Limb (tissue), 2 donors: ENCODE measurements at regions not wholly inside any gene's neighbourhood (a gene's known extent, or its start where the extent isn't known, plus 50 kb on each side); places are given as distances from the start of the nearest gene placed in this dataset.

Experiments used
- DNase-seq, 2 donors: peaks; one replicate each; pipeline ENCODE4 v3.0.0-alpha.2; 2016; ENCODE audit errors: extremely low spot score in 2 of 2

DNA sequence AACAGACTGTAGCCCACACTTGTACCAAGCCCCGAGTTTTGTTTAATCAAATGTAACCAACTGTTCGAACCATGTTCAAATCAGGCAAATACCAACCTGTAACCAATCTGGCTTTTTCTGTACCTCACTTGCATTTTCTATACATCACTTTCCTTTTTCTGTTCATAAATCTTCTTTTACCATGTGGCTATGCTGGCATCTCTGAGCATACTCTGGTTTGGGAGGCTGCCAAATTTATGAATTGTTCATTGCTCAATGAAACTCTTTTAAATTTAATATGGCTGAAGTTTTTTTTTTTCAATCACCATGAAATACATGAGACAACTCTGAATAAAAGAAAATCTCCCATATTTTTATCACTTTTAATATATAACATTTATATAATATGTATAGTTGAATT, 256.1 kb downstream of the SLITRK6 start:
- DNase-seq, result no peak

DNA sequence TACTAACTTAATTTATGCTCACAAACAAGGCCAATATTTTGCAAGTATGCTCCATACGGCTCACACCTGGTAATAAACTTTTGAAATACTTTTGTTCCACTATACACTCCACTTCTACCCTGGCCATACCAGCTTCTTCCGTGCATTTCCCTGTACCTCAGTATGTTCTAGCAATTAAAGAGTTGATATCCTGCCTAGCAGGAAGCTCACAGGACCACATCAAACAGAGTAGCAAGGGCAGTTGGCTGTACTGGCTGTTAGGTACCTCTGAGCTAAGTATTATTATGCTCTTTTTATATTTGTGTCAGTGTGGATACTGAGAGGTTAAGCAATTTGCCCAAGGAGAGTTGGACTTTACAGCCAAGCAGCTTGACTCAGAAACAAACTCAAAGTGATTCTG, 257.7 kb downstream of the SLITRK6 start:
- no peak for DNase-seq

DNA sequence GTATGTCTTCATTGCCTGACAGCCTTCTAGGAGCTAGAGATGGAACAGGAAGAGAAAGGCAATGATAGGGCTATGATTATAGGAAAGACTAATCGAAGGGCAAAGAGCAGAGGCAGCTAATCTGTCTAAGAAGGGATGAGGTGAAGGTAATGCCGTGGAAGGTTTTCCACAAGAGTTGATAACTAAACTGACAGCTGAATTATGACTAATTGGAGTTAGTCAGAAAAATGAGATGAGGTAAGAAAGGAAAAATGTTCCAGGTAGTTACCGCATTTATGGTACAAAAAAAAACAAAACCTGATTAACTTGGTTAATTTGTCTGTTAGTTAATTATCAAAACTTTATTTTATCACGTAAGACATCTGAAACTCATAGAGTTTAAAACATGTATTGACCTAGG, 260.3 kb downstream of the SLITRK6 start:
- no peak for DNase-seq

DNA sequence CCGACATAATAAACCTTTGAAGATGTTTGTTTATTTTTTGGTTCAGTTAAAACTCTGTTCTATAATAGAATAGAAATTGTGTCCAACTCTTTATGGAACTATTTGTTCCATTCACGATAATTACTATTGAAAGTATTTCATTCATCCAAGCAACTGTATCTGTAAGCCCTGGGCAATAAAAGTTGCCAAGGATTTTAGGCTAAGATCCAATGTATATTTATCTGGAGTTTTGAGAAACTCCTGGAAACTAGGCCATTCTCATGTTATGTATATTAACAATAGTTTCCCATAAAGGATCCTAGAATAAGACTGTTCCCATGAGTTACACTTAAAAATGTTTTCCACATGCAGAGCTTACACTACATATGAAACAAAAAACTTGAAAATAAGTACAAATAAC, 261.6 kb downstream of the SLITRK6 start:
- DNase-seq, result peak in 1 of 2 donors; percentile 68

DNA sequence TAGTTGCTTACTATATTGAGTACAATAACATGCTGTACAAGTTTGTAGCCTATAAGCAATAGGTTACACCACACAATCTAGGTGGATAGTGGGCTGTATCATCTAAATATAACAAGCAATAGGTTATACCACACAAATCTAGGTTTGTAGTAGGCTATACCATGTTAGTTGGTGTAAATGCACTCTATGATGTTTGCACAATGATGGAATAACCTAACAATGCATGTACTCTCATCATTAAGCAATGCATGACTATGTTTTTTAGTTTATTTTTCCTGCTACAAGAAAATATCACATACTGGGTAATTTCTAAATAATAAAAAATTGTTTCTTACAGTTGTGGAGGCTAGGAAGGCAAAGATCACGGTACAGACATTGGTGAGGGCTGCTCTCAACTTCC, 262.5 kb downstream of the SLITRK6 start:
- DNase-seq, result no peak

DNA sequence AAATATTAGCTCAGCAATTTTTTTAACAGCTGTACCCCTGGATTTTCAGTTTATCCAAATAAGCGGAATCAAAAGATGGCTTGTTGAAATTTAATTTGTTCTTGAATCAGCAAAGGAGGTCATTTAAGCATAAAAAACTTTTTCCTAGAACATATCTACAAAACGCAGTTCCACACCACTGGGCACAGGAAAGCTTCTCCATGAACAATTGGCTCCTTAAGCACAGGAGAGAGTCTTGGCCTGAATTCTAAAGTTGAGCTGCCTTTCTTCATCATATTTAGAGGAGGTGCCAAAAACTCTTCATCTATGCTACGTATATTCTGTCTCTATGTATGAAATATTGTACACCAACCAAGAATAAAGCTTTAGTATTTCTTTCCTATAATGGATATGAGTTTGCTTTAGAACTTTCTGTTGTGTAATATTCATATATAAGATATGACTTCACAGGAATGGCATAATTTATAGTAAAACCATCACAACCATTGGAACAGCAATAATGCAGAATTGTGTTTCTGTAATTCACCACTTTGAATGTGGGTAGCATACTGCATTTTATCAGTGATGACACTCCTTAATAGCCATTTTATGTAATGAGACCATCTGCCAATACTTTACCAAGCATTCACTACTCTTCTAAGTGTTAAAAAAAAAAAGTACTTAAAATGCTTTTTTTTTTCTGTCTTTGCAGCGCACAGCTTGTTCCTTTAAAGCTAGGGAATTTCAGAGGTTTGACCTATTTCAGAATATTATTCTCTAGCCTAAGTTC, 263.7 kb downstream of the SLITRK6 start:
- DNase-seq, result no peak

DNA sequence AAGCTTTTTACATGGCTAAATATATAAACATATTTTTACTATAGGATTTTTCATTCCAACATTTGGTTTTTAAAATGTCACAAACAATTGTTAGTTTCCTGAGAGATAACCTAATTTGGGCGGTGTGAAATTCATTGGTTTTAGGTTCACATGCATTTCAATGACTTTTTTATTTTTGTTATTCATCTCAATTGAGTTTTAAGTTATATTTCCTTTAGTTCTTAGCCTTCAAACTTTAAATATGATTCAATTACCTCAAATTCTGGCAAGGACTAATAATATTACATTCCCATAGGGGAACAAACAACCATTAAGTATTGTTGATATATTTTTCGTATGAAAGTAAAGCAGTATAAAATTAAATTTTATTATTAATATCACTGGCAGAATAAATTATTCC, 265.3 kb downstream of the SLITRK6 start:
- no peak for DNase-seq

DNA sequence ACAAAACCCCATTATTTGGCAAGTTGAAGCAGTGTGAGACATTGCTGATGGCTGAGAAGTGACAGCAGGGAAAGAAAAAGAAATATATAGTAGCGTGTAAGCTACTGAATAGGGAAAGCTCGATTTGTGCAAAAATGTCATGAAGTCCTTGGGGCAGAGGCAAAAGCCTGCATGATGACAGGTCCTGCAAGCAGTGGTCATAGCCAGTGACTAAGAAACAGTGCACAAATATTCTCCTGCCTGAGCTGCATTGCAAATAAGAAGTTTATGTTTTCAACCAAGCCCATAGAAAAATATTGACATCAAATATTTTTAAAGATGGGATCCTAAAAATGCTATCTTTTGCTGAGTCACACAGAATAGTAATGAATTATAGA, 270.0 kb downstream of the SLITRK6 start:
- DNase-seq, result no peak

DNA sequence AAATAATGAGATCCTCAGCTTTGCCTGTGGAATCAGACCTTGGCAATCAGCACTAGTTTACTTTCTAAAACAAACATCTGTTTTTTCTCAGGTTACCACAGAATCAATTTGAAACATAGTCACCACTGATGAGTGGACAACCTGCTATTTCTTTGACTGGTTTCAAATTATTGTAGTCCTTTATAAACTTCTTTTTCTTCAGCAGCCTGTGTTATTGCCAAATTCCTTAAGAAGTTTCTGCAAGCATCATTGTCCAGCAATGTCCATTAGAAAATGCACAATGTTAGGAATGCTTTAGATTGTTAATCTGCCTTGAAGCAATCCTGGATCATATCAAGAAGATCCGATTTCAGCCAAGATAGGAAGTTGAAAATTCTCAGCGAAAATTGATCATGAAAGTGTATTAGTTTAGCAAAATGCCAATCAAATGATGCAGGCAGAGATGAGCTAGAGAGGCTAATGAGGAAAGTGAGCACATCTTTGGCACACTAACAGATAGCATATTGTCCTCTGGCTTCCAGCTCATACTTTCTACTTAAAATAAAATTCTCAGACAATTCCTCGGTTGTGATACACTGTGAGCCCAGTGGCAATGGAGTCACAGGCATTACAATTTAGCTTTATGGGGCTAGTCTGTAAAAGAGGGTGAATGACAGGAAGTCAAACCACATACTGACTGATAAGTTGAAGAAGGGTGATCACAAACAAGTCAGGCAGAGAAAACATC, 270.6 kb downstream of the SLITRK6 start:
- DNase-seq, result no peak

DNA sequence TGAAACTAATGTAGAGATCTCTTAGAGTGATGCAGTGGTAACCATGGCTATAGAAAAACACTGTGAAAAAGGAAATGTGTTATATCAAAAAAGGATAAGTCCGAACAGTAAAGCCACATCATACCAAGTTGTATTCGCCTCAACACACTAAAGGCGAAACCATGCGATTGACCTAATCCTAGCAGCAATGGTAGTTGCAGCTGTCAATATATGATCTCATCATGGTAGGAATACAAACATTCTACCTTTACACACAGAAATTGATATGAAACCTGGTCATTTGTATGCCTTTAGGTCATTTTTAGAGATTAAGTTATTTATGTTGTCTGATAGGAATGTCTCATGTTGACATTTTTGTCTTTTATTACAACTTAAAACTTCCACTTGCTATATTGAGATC, 271.9 kb downstream of the SLITRK6 start:
- no peak for DNase-seq

DNA sequence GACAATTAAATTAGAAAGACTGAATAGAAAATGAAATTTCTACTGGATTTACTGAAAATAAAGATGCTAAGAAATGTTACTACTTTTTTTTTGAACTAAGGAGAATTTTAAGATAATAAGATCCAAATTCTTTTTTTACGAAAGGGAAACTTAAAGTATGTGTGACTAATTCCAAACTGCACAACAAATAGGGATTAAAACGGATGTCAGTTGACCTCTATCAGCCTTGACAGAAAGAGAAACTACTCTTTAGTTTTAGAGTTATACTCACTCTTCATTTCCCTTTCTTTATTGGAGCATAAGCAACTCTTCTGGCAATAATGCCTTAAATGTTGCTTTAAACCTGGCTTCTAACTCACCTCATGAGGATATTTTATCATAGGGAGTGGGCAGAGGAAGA, 273.8 kb downstream of the SLITRK6 start:
- no peak for DNase-seq

DNA sequence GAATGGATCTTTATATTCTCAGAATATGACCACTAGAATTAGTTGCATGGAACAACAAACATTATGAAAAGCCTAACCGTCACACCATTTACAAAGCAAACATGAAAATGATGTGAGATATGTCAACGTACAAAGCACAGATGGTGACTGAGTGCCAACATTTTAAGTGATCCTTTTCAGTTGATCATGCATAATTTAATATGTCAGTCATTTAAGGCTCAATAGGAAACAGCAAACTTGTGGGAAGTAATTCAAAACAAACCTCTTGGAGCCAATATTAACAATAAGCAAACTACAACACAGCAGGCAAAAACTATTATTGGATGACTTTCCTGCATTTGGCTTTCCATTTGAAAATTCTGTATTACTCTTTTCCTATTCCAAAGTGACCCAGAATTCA, 277.6 kb downstream of the SLITRK6 start:
- DNase-seq, result no peak

DNA sequence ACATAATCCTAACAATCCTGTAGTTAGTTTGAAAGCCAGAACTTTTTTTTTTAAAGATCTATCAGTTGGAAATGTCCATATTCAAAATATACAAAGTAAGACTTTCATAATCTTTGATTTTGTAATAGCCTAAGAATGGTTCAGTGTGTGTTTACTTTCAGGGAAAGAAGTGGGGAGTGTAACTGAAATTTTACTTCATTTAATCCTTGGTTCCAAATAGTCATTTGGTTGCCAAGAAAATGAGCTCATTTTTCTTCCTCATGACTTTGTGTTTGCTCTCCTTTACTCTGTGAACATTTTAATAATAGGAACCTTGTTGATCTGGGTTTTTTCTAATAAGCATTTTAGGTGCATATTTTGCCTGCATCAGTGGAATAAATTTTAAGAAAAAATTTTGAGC, 278.8 kb downstream of the SLITRK6 start:
- no peak for DNase-seq

DNA sequence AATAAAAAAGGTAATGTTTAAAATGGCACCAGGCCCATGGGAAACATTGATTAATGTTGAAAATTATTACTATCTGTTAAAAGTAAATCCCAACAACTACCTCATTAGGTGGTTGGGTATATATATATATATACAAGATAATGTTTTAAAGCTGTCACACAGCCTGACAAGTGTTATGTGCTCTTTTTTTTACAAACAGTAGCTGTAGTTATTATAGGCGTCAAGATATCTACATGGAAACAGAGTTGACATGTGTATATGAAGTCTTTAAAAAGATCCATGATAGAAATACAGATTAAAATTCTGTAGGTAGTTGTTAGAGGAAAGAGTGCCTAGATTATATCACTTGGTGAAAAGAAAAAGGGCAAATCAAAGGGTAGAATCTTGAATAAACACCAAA, 279.9 kb downstream of the SLITRK6 start:
- no peak for DNase-seq

DNA sequence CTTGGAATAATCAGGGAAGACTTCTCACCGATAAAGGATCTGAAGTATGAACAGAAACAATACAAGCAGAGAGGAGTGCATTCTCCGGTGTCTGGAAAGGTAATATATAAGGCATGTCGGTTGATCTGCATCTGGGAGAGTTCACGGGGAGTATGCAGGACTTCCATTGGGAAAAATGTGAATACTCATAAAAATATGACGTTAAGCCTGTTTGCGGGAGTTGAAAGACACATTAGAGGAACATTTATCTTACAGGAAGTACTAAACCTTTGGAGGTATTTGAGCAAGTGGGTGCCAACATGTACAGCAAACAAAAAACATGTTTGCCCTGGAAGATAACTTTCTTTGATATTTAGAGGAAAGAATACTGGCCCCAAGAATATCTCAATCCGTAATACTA, 286.8 kb downstream of the SLITRK6 start:
- DNase-seq, result no peak

DNA sequence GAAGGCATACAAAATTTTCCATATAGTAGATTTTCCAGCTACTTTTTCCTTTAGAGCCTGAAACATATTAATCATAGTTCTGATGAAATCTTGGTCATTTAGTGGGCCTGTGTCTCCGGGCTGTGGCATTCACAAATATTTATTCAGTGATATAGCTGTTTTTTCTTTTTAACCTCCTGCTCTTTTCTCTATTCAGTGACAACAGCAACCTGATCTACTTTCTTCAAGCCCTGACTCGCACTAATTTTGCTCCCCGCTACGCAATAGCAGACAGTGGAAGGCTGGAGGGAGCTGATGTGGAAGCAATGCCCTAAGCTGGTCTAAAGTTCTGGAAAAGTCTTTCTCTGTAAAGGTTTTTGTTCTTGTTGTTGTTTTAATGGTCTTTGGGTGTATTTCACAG, 289.7 kb downstream of the SLITRK6 start:
- no peak for DNase-seq

DNA sequence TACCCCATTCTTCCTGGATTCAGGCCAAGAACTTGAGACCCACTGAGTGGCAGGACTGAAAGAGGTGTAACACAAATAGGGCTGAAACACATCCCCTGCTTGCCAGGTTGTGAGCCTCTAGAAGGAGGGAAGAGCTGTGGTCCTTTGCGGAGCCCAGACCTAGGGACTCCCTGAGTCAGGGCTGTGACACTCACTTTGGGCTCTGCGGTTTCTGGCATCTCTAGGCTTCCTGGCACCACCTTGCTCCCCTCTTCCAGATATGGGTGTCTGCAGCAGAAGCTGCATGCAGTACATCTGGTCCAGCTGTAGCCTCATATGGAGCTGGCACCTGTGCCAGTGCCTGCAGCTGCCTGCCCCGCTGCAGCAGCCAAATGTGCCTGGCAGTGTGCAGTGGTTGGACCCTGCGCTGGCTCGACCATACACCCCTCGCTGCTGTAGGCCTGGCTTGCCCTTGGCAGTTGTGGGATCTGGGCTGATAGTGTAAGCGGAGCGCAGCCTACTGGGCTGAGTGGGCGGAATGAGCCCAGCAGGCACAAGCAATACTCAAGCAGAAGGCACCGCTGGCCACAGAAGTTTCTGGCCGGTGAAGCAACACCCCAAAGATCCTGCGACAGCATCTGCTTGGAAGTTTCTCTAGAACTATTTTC, 290.4 kb downstream of the SLITRK6 start:
- DNase-seq, result no peak

DNA sequence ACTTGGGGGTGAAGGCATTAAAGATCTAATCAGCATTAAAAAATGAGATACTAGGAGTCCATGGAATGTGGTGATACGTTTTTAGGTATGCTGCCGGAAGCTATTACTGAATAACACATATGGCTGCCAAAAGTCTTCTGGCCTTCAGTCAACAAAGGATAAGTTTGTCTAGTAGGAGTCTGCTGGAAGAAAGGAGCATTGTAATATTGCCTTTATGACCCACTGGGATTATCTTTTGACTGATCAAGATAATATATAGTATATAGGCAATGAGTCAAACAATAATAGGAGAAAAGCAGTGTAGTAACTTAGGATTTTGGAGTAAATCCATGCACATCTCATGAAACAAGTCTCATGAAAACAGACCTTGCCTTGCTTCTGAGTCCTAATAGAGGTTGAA, 295.4 kb downstream of the SLITRK6 start:
- DNase-seq, result no peak

DNA sequence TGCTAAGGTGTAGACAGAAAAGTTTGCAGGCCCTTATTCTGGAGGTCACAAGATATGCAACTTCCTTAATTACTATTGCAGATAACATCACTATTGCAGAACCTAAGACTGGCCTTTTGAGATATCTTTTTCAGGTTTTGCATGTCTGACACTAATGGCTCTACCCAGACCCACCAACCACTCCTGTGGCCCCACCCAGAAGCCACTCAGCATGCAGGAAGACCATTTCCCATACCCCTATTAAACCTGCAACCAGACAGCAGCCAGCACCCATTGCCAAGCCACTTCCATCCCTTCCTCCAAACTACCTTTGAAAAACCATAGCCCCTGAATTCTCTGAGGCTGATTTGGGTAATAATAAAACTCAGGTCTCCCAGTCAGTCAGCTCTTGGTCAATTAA, 297.6 kb downstream of the SLITRK6 start:
- no peak for DNase-seq

DNA sequence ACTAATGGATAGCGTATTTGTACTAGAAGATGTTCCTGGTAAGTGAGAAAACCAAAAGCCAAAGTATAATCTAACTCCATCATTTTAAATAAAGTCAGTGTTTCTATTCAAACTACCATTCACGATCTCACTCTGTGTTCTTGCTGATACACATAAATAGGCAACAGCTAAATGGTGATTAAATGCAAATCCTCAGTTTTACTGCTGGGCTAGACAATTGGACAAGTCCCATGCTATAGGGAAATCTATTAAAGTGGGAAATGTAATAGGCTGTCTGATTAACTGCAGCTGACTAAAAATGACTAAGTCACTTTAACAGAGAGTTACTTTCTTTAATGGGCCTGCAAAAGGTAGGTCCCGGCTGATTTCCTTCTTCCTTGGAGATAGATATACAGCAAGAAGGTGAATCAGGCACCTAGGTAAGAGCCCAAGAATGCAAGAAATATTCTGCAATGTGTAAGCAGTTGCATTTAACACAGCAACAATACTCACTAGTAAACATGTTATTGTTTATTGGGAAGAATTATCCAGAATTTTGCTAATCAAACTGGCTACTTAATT, 298.4 kb downstream of the SLITRK6 start:
- DNase-seq, result no peak

DNA sequence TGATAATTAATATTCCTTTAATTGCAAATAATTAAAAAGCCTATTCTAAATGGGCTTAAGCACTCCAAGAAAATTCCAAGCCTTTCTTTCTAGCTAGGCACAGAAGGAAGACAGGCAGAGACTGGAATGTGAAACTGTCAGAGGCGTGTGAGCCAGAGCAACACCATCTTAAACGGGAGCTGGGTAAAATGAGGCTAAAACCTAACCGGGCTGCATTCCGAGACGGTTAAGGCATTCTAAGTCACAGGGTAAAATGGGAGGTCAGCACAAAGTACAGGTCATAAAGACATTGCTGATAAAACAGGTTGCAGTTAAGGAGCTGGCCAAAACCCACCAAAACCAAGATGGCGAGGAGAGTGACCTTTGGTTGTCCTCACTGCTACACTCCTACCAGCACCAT, 300.4 kb downstream of the SLITRK6 start:
- no peak for DNase-seq

DNA sequence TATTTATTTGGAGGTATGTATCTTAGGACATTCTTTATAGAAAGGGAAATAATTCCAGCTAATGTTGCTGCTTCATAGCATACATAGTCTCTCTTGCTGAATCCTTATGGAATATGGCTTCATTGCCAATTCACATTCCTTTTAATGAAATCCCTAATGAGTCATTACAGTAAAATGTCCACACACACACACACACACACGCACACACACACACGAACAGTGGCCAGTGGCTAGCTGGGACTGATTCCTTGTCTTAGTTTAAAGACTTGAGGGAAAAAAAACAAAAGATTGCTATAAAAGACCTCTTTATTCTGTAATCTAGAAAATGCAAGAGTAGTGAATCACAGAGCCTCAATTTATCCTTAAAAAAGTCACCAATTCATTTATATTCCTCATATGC, 301.6 kb downstream of the SLITRK6 start:
- DNase-seq, result no peak

DNA sequence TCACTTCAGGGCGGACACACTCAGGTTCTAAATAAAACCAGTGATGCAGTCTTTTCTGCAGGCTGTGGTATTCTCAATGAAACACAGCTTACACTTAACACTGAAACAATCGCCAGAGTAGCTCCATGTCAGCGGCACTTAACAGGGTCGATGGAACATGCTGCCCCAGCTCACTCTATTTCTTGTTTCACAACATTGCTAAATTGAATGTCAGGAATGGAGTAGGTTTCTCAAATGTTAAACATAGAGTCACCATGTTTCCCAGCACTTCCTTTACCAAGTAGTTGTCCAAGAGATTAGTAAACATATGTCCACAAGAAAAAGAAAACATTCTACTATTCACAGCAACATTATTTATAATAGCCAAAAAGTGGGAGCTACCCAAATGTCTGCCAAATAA, 306.9 kb downstream of the SLITRK6 start:
- DNase-seq, result no peak
